Testis (tissue), 2 donors: ENCODE measurements at regions not wholly inside any gene's neighbourhood (a gene's known extent, or its start where the extent isn't known, plus 50 kb on each side); places are given as distances from the start of the nearest gene placed in this dataset.

Experiments used
- POLR2A ChIP-seq: fragments of 450-650 bp; IDR thresholded peaks from one replicate; pipeline ENCODE4 v1.6.1; 2017; ENCODE audit warnings: antibody characterized with exemption, mild to moderate bottlenecking, moderate library complexity
- TF ChIP-seq, protein P1 (sequence below), 3 experiments: fragments of 450-650 bp in 2 of 3; fragments of 200-600 bp in 1 of 3; sonication (generic) in 1 of 3; IDR thresholded peaks; one replicate each; pipeline ENCODE4 v1.5.1; 2016 to 2019; ENCODE audit warnings: antibody characterized with exemption in 3 of 3, mild to moderate bottlenecking in 2 of 3, moderate library complexity in 1 of 3

DNA sequence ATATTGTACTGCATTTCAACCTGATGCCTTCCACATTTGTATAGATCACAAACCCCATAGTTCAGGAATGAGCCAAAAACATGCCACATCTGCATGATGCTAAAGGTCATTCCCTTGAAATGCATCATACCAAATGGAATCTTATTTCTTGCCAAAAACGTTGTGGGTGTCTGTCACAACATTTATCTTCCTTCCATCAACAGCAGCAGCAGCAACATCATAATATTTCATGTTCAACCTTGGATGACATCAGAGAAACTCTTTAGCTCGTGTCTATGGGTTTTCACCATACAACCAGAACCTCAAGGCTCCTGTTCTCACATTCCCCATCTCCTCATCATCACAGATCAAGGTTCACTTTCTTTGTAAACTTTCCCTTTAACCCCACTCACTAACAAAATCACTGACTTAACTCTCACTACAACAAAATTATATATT is 221.3 kb upstream of the CTAGE1 start:
- no peak for TF ChIP-seq POLR2A
- TF ChIP-seq, protein P1, sequence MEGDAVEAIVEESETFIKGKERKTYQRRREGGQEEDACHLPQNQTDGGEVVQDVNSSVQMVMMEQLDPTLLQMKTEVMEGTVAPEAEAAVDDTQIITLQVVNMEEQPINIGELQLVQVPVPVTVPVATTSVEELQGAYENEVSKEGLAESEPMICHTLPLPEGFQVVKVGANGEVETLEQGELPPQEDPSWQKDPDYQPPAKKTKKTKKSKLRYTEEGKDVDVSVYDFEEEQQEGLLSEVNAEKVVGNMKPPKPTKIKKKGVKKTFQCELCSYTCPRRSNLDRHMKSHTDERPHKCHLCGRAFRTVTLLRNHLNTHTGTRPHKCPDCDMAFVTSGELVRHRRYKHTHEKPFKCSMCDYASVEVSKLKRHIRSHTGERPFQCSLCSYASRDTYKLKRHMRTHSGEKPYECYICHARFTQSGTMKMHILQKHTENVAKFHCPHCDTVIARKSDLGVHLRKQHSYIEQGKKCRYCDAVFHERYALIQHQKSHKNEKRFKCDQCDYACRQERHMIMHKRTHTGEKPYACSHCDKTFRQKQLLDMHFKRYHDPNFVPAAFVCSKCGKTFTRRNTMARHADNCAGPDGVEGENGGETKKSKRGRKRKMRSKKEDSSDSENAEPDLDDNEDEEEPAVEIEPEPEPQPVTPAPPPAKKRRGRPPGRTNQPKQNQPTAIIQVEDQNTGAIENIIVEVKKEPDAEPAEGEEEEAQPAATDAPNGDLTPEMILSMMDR (IDR thresholded peaks at IDR 0.05): no peak
